ENCODE measurements at regions not wholly inside any gene's neighbourhood (a gene's known extent, or its start where the extent isn't known, plus 50 kb on each side); places are given as distances from the start of the nearest gene placed in this dataset.

- Histone ChIP-seq H3K27ac (ENCODE audit: insufficient read depth, low read length) (peak overlapping the region; percentile 82), H3K4me2 (ENCODE audit: extremely low read depth, insufficient read depth, low read length) (peak overlapping the region; percentile 61), H3K4me3 (replicated peaks in 1 of 4; ENCODE audit: control extremely low read depth in 1 of 4, insufficient read depth in 1 of 4, low read depth in 3 of 4, low read length in 4 of 4) (peak overlapping the region; percentile 42 to 92 (median 80)), H3K4me1 (ENCODE audit: control insufficient read depth, extremely low read depth, insufficient read depth, low read length) (peaks cover 6% of the 10 kb centered on the region), H3K9me3 (ENCODE audit: control insufficient read depth, insufficient read depth, low read depth, low read length) (no peaks in the 10 kb centered on the region), H3K36me3 (ENCODE audit: control insufficient read depth, insufficient read depth, low read length) (no peaks in the 10 kb centered on the region), H3K27me3 (ENCODE audit: control insufficient read depth, insufficient read depth, low read length) (no peaks in the 10 kb centered on the region), H3K79me2 (ENCODE audit: control insufficient read depth, insufficient read depth, low read length) (peaks cover 7% of the 10 kb centered on the region), H4K20me1 (ENCODE audit: control insufficient read depth, extremely low read depth, insufficient read depth, low read length) (no peaks in the 10 kb centered on the region), H2AFZ (ENCODE audit: low read length) (peak overlapping the region; percentile 61), H3K9ac (ENCODE audit: insufficient read depth, low read length) (peak overlapping the region; percentile 73)
- DNase-seq (ENCODE audit: low read depth in 2 of 2) = peak; percentile 26 to 51
- TF ChIP-seq EZH2 (IDR thresholded peaks at IDR 0.05; ENCODE audit: low read length, missing control alignments) (no peak), CTCF (conservative IDR thresholded peaks at IDR 0.05 in 1 of 2, IDR thresholded peaks at IDR 0.05 in 1 of 2; ENCODE audit: low read depth in 1 of 2, low read length in 2 of 2) (no peak)
Observed at GRCh38 chr11:16605389-16605893, 133.0 kb upstream of the C11orf58 start.

GRCh38 chr11:16604794-16605388, 133.6 kb upstream of the C11orf58 start:
- Histone ChIP-seq H3K4me1 (ENCODE audit: control insufficient read depth, extremely low read depth, insufficient read depth, low read length) (peaks cover 6% of the 10 kb centered on the region), H3K79me2 (ENCODE audit: control insufficient read depth, insufficient read depth, low read length) (peaks cover 7% of the 10 kb centered on the region), H3K27me3 (ENCODE audit: control insufficient read depth, insufficient read depth, low read length) (no peaks in the 10 kb centered on the region), H4K20me1 (ENCODE audit: control insufficient read depth, extremely low read depth, insufficient read depth, low read length) (no peaks in the 10 kb centered on the region), H3K4me3 (replicated peaks in 1 of 4; ENCODE audit: control extremely low read depth in 1 of 4, insufficient read depth in 1 of 4, low read depth in 3 of 4, low read length in 4 of 4) (peak overlapping the region; percentile 42 to 92 (median 80)), H3K36me3 (ENCODE audit: control insufficient read depth, insufficient read depth, low read length) (no peaks in the 10 kb centered on the region), H2AFZ (ENCODE audit: low read length) (peak overlapping the region; percentile 83), H3K4me2 (ENCODE audit: extremely low read depth, insufficient read depth, low read length) (peak overlapping the region; percentile 93), H3K27ac (ENCODE audit: insufficient read depth, low read length) (peak overlapping the region; percentile 82), H3K9ac (ENCODE audit: insufficient read depth, low read length) (peak overlapping the region; percentile 73), H3K9me3 (ENCODE audit: control insufficient read depth, insufficient read depth, low read depth, low read length) (no peaks in the 10 kb centered on the region)
- peak; percentile 45 to 49 for DNase-seq (ENCODE audit: low read depth in 2 of 2)
- no peak for TF ChIP-seq CTCF (conservative IDR thresholded peaks at IDR 0.05 in 1 of 2, IDR thresholded peaks at IDR 0.05 in 1 of 2; ENCODE audit: low read depth in 1 of 2, low read length in 2 of 2)
- no peak for TF ChIP-seq EZH2 (IDR thresholded peaks at IDR 0.05; ENCODE audit: low read length, missing control alignments)

GRCh38 chr11:16603890-16604793, 134.3 kb upstream of the C11orf58 start:
- H3K27me3 ChIP-seq (ENCODE audit: control insufficient read depth, insufficient read depth, low read length) = no peaks in the 10 kb centered on the region
- DNase-seq (ENCODE audit: low read depth in 2 of 2) = peak; percentile 45 to 55

More at GRCh38 chr11:16603890-16604793, 134.3 kb upstream of the C11orf58 start:
- no peaks in the 10 kb centered on the region for H3K9me3 ChIP-seq (ENCODE audit: control insufficient read depth, insufficient read depth, low read depth, low read length)
- H3K9ac ChIP-seq (ENCODE audit: insufficient read depth, low read length) = peak overlapping the region; percentile 73
- peak overlapping the region; percentile 83 for H2AFZ ChIP-seq (ENCODE audit: low read length)
- TF ChIP-seq EZH2 (IDR thresholded peaks at IDR 0.05; ENCODE audit: low read length, missing control alignments) (no peak), CTCF (conservative IDR thresholded peaks at IDR 0.05 in 1 of 2, IDR thresholded peaks at IDR 0.05 in 1 of 2; ENCODE audit: low read depth in 1 of 2, low read length in 2 of 2) (no peak)
- no peaks in the 10 kb centered on the region for H3K36me3 ChIP-seq (ENCODE audit: control insufficient read depth, insufficient read depth, low read length)
- peaks cover 6% of the 10 kb centered on the region for H3K4me1 ChIP-seq (ENCODE audit: control insufficient read depth, extremely low read depth, insufficient read depth, low read length)
- H3K4me2 ChIP-seq (ENCODE audit: extremely low read depth, insufficient read depth, low read length) = peak overlapping the region; percentile 93
- H4K20me1 ChIP-seq (ENCODE audit: control insufficient read depth, extremely low read depth, insufficient read depth, low read length) = no peaks in the 10 kb centered on the region
- peaks cover 7% of the 10 kb centered on the region for H3K79me2 ChIP-seq (ENCODE audit: control insufficient read depth, insufficient read depth, low read length)
- H3K27ac ChIP-seq (ENCODE audit: insufficient read depth, low read length) = peak overlapping the region; percentile 82
- H3K4me3 ChIP-seq (replicated peaks in 1 of 4; ENCODE audit: control extremely low read depth in 1 of 4, insufficient read depth in 1 of 4, low read depth in 3 of 4, low read length in 4 of 4) = peak overlapping the region; percentile 42 to 84 (median 71)

All from fibroblast of lung (primary cell).